NCI-H2107 (cell line): ENCODE measurements at regions not wholly inside any gene's neighbourhood (a gene's known extent, or its start where the extent isn't known, plus 50 kb on each side); places are given as distances from the start of the nearest gene placed in this dataset.
"Not testable (repeated sequence)": the region's sequence is repeated elsewhere in the genome, so short reads cannot be mapped to it uniquely, and the experiment has no call there.

Experiments
- DNase-seq: peaks from one replicate; lab custom pipeline; 2025; lab: John Stamatoyannopoulos, UW

- no peak for DNase-seq
These were observed 233.4 kb downstream of the SQOR start for GRCh38 chr15:45868109-45868691.

- no peak for DNase-seq
These were observed 234.3 kb downstream of the SQOR start for GRCh38 chr15:45869034-45869668.

GRCh38 chr15:45871121-45871855 is 236.5 kb downstream of the SQOR start:
- DNase-seq = no peak

- DNase-seq = no peak
These were observed 239.0 kb downstream of the SQOR start for GRCh38 chr15:45873781-45874180.

- not testable (repeated sequence) for DNase-seq
These were observed 239.7 kb downstream of the SQOR start for GRCh38 chr15:45874566-45874965.

- no peak for DNase-seq
These were observed 249.5 kb downstream of the SQOR start for GRCh38 chr15:45884289-45884688.

- no peak for DNase-seq
These were observed 250.1 kb downstream of the SQOR start for GRCh38 chr15:45884755-45885445.

GRCh38 chr15:45885801-45886200 is 251.0 kb downstream of the SQOR start:
- no peak for DNase-seq

GRCh38 chr15:45891766-45892165 is 256.9 kb downstream of the SQOR start:
- DNase-seq = no peak

- no peak for DNase-seq
These were observed 257.4 kb downstream of the SQOR start for GRCh38 chr15:45892182-45892581.

- DNase-seq = no peak
These were observed 268.5 kb downstream of the SQOR start for GRCh38 chr15:45903283-45903682.

- no peak for DNase-seq
These were observed 269.2 kb downstream of the SQOR start for GRCh38 chr15:45904019-45904418.

- DNase-seq = no peak
These were observed 271.4 kb downstream of the SQOR start for GRCh38 chr15:45906230-45906629.

- DNase-seq = no peak
These were observed 275.8 kb downstream of the SQOR start for GRCh38 chr15:45910671-45911070.

- no peak for DNase-seq
These were observed 278.6 kb downstream of the SQOR start for GRCh38 chr15:45913451-45913850.

GRCh38 chr15:45914425-45914824 is 279.6 kb downstream of the SQOR start:
- DNase-seq = no peak

- no peak for DNase-seq
These were observed 284.0 kb downstream of the SQOR start for GRCh38 chr15:45918839-45919238.

GRCh38 chr15:45919806-45920205 is 285.0 kb downstream of the SQOR start:
- no peak for DNase-seq

GRCh38 chr15:45921376-45921775 is 286.5 kb downstream of the SQOR start:
- no peak for DNase-seq

GRCh38 chr15:45921978-45922377 is 287.1 kb downstream of the SQOR start:
- no peak for DNase-seq

- no peak for DNase-seq
These were observed 306.5 kb downstream of the SQOR start for GRCh38 chr15:45941367-45941766.

GRCh38 chr15:45943240-45943639 is 308.4 kb downstream of the SQOR start:
- no peak for DNase-seq

- no peak for DNase-seq
These were observed 311.3 kb downstream of the SQOR start for GRCh38 chr15:45946111-45946510.
